Astrocyte (in vitro differentiated cells and primary cell): ENCODE measurements at regions not wholly inside any gene's neighbourhood (a gene's known extent, or its start where the extent isn't known, plus 50 kb on each side); places are given as distances from the start of the nearest gene placed in this dataset.
A peak's percentile ranks its signal among the peaks of the same experiment; 100 is the strongest.

Experiments
- DNase-seq: peaks from one replicate; pipeline ENCODE4 v3.0.0-alpha.2; 2010; ENCODE audit warnings: low read depth
- FAIRE-seq: peaks from 2 replicates; lab custom pipeline; 2011; peaks lifted over from hg19 to GRCh38; lab: Jason Lieb, UNC
- H2AFZ ChIP-seq: 2 replicates; pipeline ENCODE4 v1.6.0; 2012; ENCODE audit warnings: low read depth, low read length, inconsistent platforms
- H3K27ac ChIP-seq: 2 replicates; pipeline ENCODE4 v1.5.1; 2011; ENCODE audit warnings: low read depth, low read length, inconsistent platforms
- H3K27me3 ChIP-seq: 2 replicates; pipeline ENCODE4 v1.6.0; 2011; ENCODE audit warnings: low read length, inconsistent platforms; ENCODE audit not compliant: insufficient read depth
- H3K36me3 ChIP-seq: 2 replicates; pipeline ENCODE4 v1.5.1; 2011; ENCODE audit warnings: low read length, inconsistent platforms; ENCODE audit not compliant: insufficient read depth
- H3K4me1 ChIP-seq: 2 replicates; pipeline ENCODE4 v1.5.1; 2011; ENCODE audit warnings: low read length, inconsistent platforms; ENCODE audit not compliant: insufficient read depth
- H3K4me2 ChIP-seq: 2 replicates; pipeline ENCODE4 v1.6.0; 2012; ENCODE audit warnings: low read length, inconsistent platforms
- H3K4me3 ChIP-seq: 2 replicates; pipeline ENCODE4 v1.5.1; 2011; ENCODE audit warnings: low read depth, mild to moderate bottlenecking, low read length, inconsistent platforms; ENCODE audit not compliant: insufficient read depth
- H3K79me2 ChIP-seq: 2 replicates; pipeline ENCODE4 v1.6.0; 2012; ENCODE audit warnings: mild to moderate bottlenecking, low read length, inconsistent platforms; ENCODE audit not compliant: insufficient read depth
- H3K9ac ChIP-seq: 2 replicates; pipeline ENCODE4 v1.6.0; 2012; ENCODE audit warnings: mild to moderate bottlenecking, low read length, inconsistent platforms
- H3K9me3 ChIP-seq: 2 replicates; pipeline ENCODE4 v1.5.1; 2012; ENCODE audit warnings: low read depth, mild to moderate bottlenecking, low read length, inconsistent platforms; ENCODE audit not compliant: insufficient read depth
- H4K20me1 ChIP-seq: 2 replicates; pipeline ENCODE4 v1.6.0; 2012; ENCODE audit warnings: low read length, inconsistent platforms; ENCODE audit not compliant: insufficient read depth
- H3K27ac Mint-ChIP-seq: one replicate; pipeline ENCODE4 v1.8.0; 2021; ENCODE audit warnings: mild to moderate bottlenecking, mixed read lengths; ENCODE audit not compliant: unreplicated experiment
- H3K27me3 Mint-ChIP-seq: one replicate; pipeline ENCODE4 v1.8.0; 2021; ENCODE audit warnings: low read depth, mixed read lengths; ENCODE audit not compliant: unreplicated experiment
- H3K36me3 Mint-ChIP-seq: one replicate; pipeline ENCODE4 v1.8.0; 2021; ENCODE audit warnings: low read depth, mixed read lengths; ENCODE audit not compliant: unreplicated experiment
- H3K4me1 Mint-ChIP-seq: one replicate; pipeline ENCODE4 v1.8.0; 2021; ENCODE audit warnings: low read depth, mixed read lengths; ENCODE audit not compliant: unreplicated experiment
- H3K4me3 Mint-ChIP-seq: one replicate; pipeline ENCODE4 v1.8.0; 2021; ENCODE audit warnings: mild to moderate bottlenecking, moderate library complexity, mixed read lengths; ENCODE audit not compliant: unreplicated experiment
- H3K9me3 Mint-ChIP-seq: one replicate; pipeline ENCODE4 v1.8.0; 2021; ENCODE audit warnings: mild to moderate bottlenecking, mixed read lengths; ENCODE audit not compliant: unreplicated experiment
- CTCF ChIP-seq: IDR thresholded peaks from 2 replicates; pipeline ENCODE4 v1.5.1; 2011; ENCODE audit warnings: low read depth, mild to moderate bottlenecking, inconsistent platforms, low read length, moderate library complexity; ENCODE audit not compliant: insufficient read depth
- EZH2 ChIP-seq: IDR thresholded peaks from 2 replicates; pipeline ENCODE4 v1.6.1; 2012; ENCODE audit warnings: mild to moderate bottlenecking, low read length, inconsistent platforms; ENCODE audit not compliant: insufficient read depth

- Histone ChIP-seq H3K9ac (no peak overlapping the region), H3K27ac (no peak overlapping the region), H3K36me3 (no peaks in the 10 kb centered on the region), H2AFZ (no peak overlapping the region), H3K4me2 (no peak overlapping the region), H3K4me1 (no peaks in the 10 kb centered on the region), H4K20me1 (no peaks in the 10 kb centered on the region), H3K27me3 (no peaks in the 10 kb centered on the region), H3K4me3 (no peak overlapping the region), H3K79me2 (no peaks in the 10 kb centered on the region), H3K9me3 (no peaks in the 10 kb centered on the region)
- no peak overlapping the region for H3K4me3 Mint-ChIP-seq
- DNase-seq = no peak
- no peak for FAIRE-seq
- peaks cover 23% of the 10 kb centered on the region for H3K4me1 Mint-ChIP-seq
- no peak overlapping the region for H3K27ac Mint-ChIP-seq
- peaks cover 2% of the 10 kb centered on the region for H3K9me3 Mint-ChIP-seq
- H3K36me3 Mint-ChIP-seq = no peaks in the 10 kb centered on the region
- TF ChIP-seq CTCF (no peak), EZH2 (no peak)
- H3K27me3 Mint-ChIP-seq = no peaks in the 10 kb centered on the region
Measured at GRCh38 chr14:24744641-24745040, 110.7 kb upstream of the GZMB start.

- FAIRE-seq (peak; percentile 75), DNase-seq (peak; percentile 63)
- H3K27me3 ChIP-seq = no peaks in the 10 kb centered on the region
- H3K79me2 ChIP-seq = no peaks in the 10 kb centered on the region
- H3K4me2 ChIP-seq = no peak overlapping the region
- no peaks in the 10 kb centered on the region for H3K36me3 ChIP-seq
- no peaks in the 10 kb centered on the region for H4K20me1 ChIP-seq
- Mint-ChIP-seq H3K9me3 (peaks cover 2% of the 10 kb centered on the region), H3K27ac (peak overlapping the region; percentile 79), H3K4me1 (peaks cover 25% of the 10 kb centered on the region), H3K4me3 (no peak overlapping the region), H3K36me3 (no peaks in the 10 kb centered on the region), H3K27me3 (no peaks in the 10 kb centered on the region)
- H3K27ac ChIP-seq = no peak overlapping the region
- H3K4me1 ChIP-seq = no peaks in the 10 kb centered on the region
- H2AFZ ChIP-seq = no peak overlapping the region
- no peak for TF ChIP-seq CTCF
- no peak for TF ChIP-seq EZH2
- H3K4me3 ChIP-seq = no peak overlapping the region
- H3K9me3 ChIP-seq = no peaks in the 10 kb centered on the region
- H3K9ac ChIP-seq = no peak overlapping the region
Measured at GRCh38 chr14:24741871-24742270, 107.9 kb upstream of the GZMB start.

GRCh38 chr14:24735984-24736630 lies 102.1 kb upstream of the GZMB start:
- Histone ChIP-seq H4K20me1 (no peaks in the 10 kb centered on the region), H3K4me3 (no peak overlapping the region), H3K79me2 (no peaks in the 10 kb centered on the region), H3K4me2 (no peak overlapping the region), H3K4me1 (no peaks in the 10 kb centered on the region), H3K9me3 (no peaks in the 10 kb centered on the region), H3K27ac (no peak overlapping the region), H3K27me3 (no peaks in the 10 kb centered on the region), H3K36me3 (no peaks in the 10 kb centered on the region), H2AFZ (no peak overlapping the region), H3K9ac (no peak overlapping the region)
- DNase-seq = no peak
- H3K4me1 Mint-ChIP-seq = peaks cover 4% of the 10 kb centered on the region
- H3K27ac Mint-ChIP-seq = no peak overlapping the region
- no peak for FAIRE-seq
- no peaks in the 10 kb centered on the region for H3K36me3 Mint-ChIP-seq
- no peaks in the 10 kb centered on the region for H3K9me3 Mint-ChIP-seq
- no peak for TF ChIP-seq CTCF
- TF ChIP-seq EZH2 = no peak
- no peak overlapping the region for H3K4me3 Mint-ChIP-seq
- H3K27me3 Mint-ChIP-seq = no peaks in the 10 kb centered on the region
